ENCODE measurements at regions not wholly inside any gene's neighbourhood (a gene's known extent, or its start where the extent isn't known, plus 50 kb on each side); places are given as distances from the start of the nearest gene placed in this dataset.
A peak's percentile ranks its signal among the peaks of the same experiment; 100 is the strongest.

DNA sequence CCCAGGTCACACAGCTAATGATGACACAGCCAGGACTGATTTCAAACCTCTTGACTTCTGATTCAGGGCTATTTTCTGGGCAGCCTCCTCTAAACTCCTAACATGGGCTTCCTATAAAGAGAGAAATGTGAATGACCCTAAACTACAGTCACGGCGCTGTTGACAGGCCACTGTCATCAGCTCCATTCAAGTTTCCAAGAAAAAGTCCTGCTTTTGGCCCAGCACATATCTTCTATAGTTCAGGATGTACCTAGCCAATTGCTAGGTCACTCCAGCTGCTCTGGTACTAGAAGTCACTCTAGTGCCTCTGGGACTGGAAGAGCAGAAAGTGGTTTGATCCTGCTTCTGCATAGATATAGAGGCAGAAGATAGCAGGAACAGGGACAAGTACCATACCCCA is 64.9 kb upstream of the TARS1 start:
- TF ChIP-seq ZFX (IDR thresholded peaks at IDR 0.05): no peak
- TF ChIP-seq, protein P1, sequence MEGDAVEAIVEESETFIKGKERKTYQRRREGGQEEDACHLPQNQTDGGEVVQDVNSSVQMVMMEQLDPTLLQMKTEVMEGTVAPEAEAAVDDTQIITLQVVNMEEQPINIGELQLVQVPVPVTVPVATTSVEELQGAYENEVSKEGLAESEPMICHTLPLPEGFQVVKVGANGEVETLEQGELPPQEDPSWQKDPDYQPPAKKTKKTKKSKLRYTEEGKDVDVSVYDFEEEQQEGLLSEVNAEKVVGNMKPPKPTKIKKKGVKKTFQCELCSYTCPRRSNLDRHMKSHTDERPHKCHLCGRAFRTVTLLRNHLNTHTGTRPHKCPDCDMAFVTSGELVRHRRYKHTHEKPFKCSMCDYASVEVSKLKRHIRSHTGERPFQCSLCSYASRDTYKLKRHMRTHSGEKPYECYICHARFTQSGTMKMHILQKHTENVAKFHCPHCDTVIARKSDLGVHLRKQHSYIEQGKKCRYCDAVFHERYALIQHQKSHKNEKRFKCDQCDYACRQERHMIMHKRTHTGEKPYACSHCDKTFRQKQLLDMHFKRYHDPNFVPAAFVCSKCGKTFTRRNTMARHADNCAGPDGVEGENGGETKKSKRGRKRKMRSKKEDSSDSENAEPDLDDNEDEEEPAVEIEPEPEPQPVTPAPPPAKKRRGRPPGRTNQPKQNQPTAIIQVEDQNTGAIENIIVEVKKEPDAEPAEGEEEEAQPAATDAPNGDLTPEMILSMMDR (conservative IDR thresholded peaks at IDR 0.05): no peak
- no peak overlapping the region for H3K27ac ChIP-seq

DNA sequence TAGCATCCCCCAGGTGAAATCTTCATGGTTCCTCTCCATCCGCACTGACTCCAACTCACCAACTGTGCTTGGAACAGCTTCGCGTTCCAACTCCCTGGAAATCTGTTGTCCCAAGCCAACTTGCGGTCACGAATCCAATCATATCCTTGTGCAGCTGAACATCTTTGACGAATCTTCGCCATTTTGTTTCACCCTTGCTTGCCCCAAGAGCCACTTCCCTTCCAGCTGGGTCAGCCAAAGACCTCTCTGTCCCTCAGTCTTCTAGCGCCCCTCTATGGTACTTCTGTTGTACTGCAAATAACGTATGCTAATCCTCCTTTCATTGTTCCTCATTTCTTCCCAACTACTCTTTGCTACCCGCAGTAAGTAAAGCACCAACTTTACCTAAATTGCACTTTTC is 61.0 kb upstream of the TARS1 start:
- H3K27ac ChIP-seq: no peak overlapping the region
- TF ChIP-seq, protein P1 (conservative IDR thresholded peaks at IDR 0.05): peak; percentile 51
- TF ChIP-seq ZFX (IDR thresholded peaks at IDR 0.05): no peak

DNA sequence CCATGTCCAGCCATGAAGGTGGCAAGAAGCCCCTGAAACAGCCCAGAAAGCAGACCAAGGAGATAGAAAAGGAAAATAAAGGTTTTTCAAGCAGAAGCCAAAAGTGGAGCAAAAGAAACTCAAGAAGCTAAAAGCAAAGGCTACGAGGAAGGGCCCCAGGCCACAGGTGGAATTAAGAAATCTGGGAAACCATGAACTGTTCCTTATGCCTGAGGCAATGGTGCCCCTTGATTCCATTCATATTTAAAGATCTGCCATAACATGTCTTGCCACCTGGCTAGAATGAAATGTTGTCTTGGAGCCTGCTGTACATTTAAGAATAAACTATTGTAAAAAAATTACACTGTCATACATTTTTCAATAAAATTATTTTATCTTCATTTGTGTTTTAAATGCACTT is 59.5 kb upstream of the TARS1 start:
- no peak overlapping the region for H3K27ac ChIP-seq
- TF ChIP-seq, protein P1 (conservative IDR thresholded peaks at IDR 0.05): no peak
- TF ChIP-seq ZFX (IDR thresholded peaks at IDR 0.05): no peak
